Upper lobe of left lung (tissue), 6 donors: ENCODE measurements at regions not wholly inside any gene's neighbourhood (a gene's known extent, or its start where the extent isn't known, plus 50 kb on each side); places are given as distances from the start of the nearest gene placed in this dataset.

Source experiments
- ATAC-seq, 2 donors: fragments of 200-7000 bp; cut with Tn5 transposase; one replicate each; pipeline ENCODE4 v1.9.1; 2022; ENCODE audit warnings: mild to moderate bottlenecking in 2 of 2, moderate library complexity in 2 of 2; ENCODE audit not compliant: low FRiP score in 2 of 2
- DNase-seq, 2 donors: peaks; one replicate each; pipeline ENCODE4 v3.0.0-alpha.2; 2019 to 2020
- H3K27ac ChIP-seq, 4 donors: fragments of 200-600 bp; sonication (generic); one replicate each; pipeline ENCODE4 v1.5.1; 2016 to 2019
- H3K27me3 ChIP-seq, 4 donors: fragments of 200-600 bp; sonication (generic); one replicate each; pipeline ENCODE4 v1.5.1; 2017 to 2019
- H3K36me3 ChIP-seq, 4 donors: fragments of 200-600 bp; sonication (generic); one replicate each; pipeline ENCODE4 v1.5.1; 2016 to 2019
- H3K4me1 ChIP-seq, 4 donors: fragments of 200-600 bp; sonication (generic); one replicate each; pipeline ENCODE4 v1.5.1; 2018 to 2019
- H3K4me3 ChIP-seq, 4 donors: fragments of 200-600 bp; sonication (generic); one replicate each; pipeline ENCODE4 v1.5.1; 2017 to 2019; ENCODE audit warnings: mild to moderate bottlenecking in 2 of 4, moderate library complexity in 1 of 4
- H3K9me3 ChIP-seq, 4 donors: fragments of 200-600 bp; sonication (generic); one replicate each; pipeline ENCODE4 v1.5.1; 2018 to 2019
- EP300 ChIP-seq, 4 donors: sonication (generic); formaldehyde crosslinking; IDR thresholded peaks; one replicate each; pipeline ENCODE4 v1.5.1; 2017; ENCODE audit warnings: antibody characterized with exemption in 4 of 4, control low read depth in 2 of 4
- POLR2A ChIP-seq, 4 donors: fragments of 450-650 bp; IDR thresholded peaks; one replicate each; pipeline ENCODE4 v1.5.1; 2016 to 2017; ENCODE audit warnings: antibody characterized with exemption in 4 of 4, mild to moderate bottlenecking in 2 of 4
- POLR2AphosphoS5 ChIP-seq, 2 donors: sonication (generic); formaldehyde crosslinking; IDR thresholded peaks; one replicate each; pipeline ENCODE4 v1.5.1; 2017; ENCODE audit warnings: antibody characterized with exemption in 2 of 2
- WGBS, 2 donors: methylation state at CpG; one replicate each; pipeline ENCODE4 v1.1.5; 2017 to 2018; 5-methylcytosine and 5-hydroxymethylcytosine counted together
- TF ChIP-seq, protein P1 (sequence below), 6 experiments: fragments of 450-650 bp in 4 of 6; fragments of 200-600 bp in 2 of 6; sonication (generic) in 2 of 6; IDR thresholded peaks; one replicate each; pipeline ENCODE4 v1.5.1; 2016 to 2019; ENCODE audit warnings: antibody characterized with exemption in 6 of 6
- donor health status: DM: no; HTN: no; CAD: no; lungs with moderate emphysema.
- donor health status: DM: no; HTN: yes; CAD: no; lungs with severe emphysema.

DNA sequence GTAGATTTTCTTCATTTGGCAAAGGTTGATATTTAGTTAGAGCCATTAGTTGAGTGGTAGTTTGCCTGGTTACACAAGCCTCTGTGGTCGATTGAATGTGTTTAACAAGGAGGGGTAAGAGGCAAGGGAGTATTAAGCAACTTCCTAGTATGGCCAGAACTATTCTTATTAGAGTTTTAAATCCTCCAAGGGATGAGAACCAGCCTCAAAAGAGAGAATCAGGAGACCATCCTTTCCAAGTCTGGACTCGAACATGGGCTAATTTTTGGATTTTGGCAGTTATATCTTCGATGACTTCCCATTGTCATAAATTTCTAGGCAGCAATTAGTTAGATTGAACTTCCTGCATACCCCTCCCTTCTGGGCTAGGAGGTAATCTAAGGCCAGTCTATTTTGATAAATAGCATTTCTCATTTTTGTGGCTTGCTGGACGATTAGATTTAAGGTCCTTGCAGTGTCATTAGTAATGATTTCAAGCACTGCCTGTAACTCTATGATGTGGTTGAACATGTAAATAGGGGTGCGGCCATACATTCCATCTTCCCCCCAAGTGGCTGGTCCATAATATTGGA is 219.5 kb upstream of the KCND2 start:
- H3K27ac ChIP-seq: peak overlapping the region in 3 of 4 donors; percentile 31 to 64 (median 32)
- TF ChIP-seq POLR2A (IDR thresholded peaks at IDR 0.05) (no peak), EP300 (IDR thresholded peaks at IDR 0.05) (no peak), POLR2AphosphoS5 (IDR thresholded peaks at IDR 0.05) (no peak)
- TF ChIP-seq, protein P1, sequence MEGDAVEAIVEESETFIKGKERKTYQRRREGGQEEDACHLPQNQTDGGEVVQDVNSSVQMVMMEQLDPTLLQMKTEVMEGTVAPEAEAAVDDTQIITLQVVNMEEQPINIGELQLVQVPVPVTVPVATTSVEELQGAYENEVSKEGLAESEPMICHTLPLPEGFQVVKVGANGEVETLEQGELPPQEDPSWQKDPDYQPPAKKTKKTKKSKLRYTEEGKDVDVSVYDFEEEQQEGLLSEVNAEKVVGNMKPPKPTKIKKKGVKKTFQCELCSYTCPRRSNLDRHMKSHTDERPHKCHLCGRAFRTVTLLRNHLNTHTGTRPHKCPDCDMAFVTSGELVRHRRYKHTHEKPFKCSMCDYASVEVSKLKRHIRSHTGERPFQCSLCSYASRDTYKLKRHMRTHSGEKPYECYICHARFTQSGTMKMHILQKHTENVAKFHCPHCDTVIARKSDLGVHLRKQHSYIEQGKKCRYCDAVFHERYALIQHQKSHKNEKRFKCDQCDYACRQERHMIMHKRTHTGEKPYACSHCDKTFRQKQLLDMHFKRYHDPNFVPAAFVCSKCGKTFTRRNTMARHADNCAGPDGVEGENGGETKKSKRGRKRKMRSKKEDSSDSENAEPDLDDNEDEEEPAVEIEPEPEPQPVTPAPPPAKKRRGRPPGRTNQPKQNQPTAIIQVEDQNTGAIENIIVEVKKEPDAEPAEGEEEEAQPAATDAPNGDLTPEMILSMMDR (IDR thresholded peaks at IDR 0.05): no peak
- DNase-seq (no peak), ATAC-seq (peak in 1 of 2 donors; percentile 88)
- peaks cover 0 to 7% (median 2%) of the 10 kb centered on the region in 4 donors for H3K4me1 ChIP-seq
- H3K9me3 ChIP-seq: no peaks in the 10 kb centered on the region
- no peaks in the 10 kb centered on the region for H3K27me3 ChIP-seq
- WGBS, 2 donors: 37 to 47% methylated on average over 5 of the region's 5 CpGs
- H3K36me3 ChIP-seq: no peaks in the 10 kb centered on the region
- no peak overlapping the region for H3K4me3 ChIP-seq

DNA sequence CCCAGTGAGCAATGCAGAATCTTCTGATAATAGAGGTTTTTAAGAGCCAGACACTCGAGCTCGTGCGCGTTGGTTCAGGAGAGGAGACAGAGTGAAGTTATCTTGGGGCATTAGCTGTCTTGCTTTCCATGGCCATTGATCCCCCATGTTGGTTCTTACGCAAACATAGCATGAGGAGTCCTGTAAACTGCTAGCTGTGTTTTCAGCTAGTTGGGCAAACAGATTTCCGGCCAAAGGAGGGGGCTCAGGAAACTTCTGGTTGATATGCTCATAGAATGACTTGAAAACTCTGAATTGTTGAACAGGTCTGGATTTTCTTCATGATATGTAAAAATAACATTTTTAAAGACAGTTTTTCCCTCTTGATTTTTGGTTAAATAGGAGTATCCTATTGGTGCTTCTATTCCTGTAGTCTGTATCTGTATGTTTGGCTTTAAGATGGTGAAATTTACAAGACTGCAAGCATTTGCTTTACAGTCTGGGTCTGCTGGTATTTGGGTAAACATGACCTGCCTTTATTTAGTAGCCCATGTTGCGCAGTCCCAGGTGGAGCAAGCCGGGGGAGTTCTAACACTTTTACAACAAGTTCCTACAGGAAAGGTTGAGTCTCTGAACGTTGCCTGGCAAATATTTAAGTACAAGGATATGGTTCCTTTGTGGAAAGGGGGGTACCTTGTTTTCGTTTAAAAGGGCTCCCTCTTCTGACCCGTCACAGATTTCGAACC is 218.4 kb upstream of the KCND2 start:
- no peak overlapping the region for H3K4me3 ChIP-seq
- ATAC-seq (no peak), DNase-seq (no peak)
- H3K27me3 ChIP-seq: no peaks in the 10 kb centered on the region
- H3K4me1 ChIP-seq: peaks cover 0 to 7% (median 2%) of the 10 kb centered on the region in 4 donors
- H3K27ac ChIP-seq: peak overlapping the region; percentile 28 to 64 (median 32)
- WGBS, 2 donors: 86 to 91% methylated on average over 12 of the region's 12 CpGs
- no peaks in the 10 kb centered on the region for H3K9me3 ChIP-seq
- TF ChIP-seq POLR2A (IDR thresholded peaks at IDR 0.05) (no peak), EP300 (IDR thresholded peaks at IDR 0.05) (no peak), POLR2AphosphoS5 (IDR thresholded peaks at IDR 0.05) (no peak)
- TF ChIP-seq, protein P1 (IDR thresholded peaks at IDR 0.05): no peak
- H3K36me3 ChIP-seq: no peaks in the 10 kb centered on the region

DNA sequence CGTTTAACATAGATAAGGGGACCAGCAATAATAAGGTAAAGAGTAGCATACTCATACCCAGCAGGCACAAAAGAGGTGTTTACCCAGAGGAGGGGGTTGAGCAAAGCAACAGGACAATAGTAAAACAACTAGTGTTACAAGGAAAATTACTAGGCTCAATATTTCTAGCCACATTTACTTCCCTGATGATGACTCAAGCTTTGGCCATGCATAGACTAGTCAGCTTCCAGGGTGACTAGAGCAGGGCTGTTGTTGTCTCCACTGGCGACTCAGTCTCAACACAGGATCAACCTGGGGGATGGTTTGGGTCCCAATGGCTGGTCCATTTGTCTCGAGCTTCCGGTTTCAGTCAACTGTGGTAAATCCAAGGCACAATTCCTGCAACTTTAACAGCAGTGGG is 217.7 kb upstream of the KCND2 start:
- no peaks in the 10 kb centered on the region for H3K9me3 ChIP-seq
- DNase-seq: no peak
- TF ChIP-seq POLR2AphosphoS5 (IDR thresholded peaks at IDR 0.05) (no peak), EP300 (IDR thresholded peaks at IDR 0.05) (no peak), POLR2A (IDR thresholded peaks at IDR 0.05) (no peak)
- TF ChIP-seq, protein P1 (IDR thresholded peaks at IDR 0.05): no peak
- H3K4me1 ChIP-seq: peaks cover 0 to 7% (median 2%) of the 10 kb centered on the region in 4 donors
- WGBS, 2 donors: 86 to 88% methylated on average over 4 of the region's 4 CpGs
- no peak for ATAC-seq
- H3K27ac ChIP-seq: no peak overlapping the region
- H3K36me3 ChIP-seq: no peaks in the 10 kb centered on the region
- no peaks in the 10 kb centered on the region for H3K27me3 ChIP-seq
- no peak overlapping the region for H3K4me3 ChIP-seq

DNA sequence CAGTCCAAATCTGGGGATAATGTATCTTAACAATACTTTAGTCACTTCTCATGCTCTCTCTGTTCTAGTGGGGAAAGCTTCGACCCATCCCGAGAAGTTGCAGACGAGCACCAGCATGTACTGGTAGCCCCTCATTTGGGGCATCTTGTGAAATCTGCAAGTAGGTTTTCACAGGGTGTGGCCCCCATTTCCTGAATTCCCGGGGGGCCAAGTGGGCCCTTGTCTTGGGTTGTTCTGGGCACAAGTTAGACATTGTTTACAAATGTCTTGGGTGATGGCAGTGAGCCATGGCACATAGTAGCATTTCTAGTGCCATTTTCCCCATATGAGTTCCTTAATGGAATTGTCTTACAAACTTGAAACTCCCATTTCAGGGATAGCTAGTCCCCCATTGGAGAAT is 216.7 kb upstream of the KCND2 start:
- H3K36me3 ChIP-seq: no peaks in the 10 kb centered on the region
- H3K27ac ChIP-seq: no peak overlapping the region
- TF ChIP-seq EP300 (IDR thresholded peaks at IDR 0.05) (no peak), POLR2A (IDR thresholded peaks at IDR 0.05) (no peak), POLR2AphosphoS5 (IDR thresholded peaks at IDR 0.05) (no peak)
- no peaks in the 10 kb centered on the region for H3K27me3 ChIP-seq
- H3K9me3 ChIP-seq: no peaks in the 10 kb centered on the region
- H3K4me3 ChIP-seq: no peak overlapping the region
- DNase-seq (no peak), ATAC-seq (no peak)
- 72 to 79% methylated on average over 4 of the region's 4 CpGs for whole genome bisulfite sequencing, 2 donors
- H3K4me1 ChIP-seq: peaks cover 0 to 7% (median 2%) of the 10 kb centered on the region in 4 donors

DNA sequence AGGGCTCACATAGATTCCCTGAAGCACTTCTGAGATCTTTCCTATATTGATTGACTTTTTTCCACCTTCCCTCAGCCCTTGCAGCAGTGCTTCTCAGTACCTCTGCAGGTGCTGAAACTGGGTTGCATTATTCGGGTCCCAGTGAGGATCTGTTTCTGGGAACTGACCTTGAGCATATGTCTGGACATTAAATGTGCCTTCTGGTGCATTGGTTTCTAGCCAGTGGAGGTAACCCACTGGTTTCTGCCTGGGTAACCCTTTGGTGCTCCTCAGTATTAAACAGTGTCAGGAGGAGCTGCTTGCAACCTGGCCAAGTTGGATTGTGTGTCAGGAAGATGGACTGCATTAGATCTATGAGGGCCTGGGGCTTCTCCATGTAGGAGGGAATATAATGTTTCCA is 213.3 kb upstream of the KCND2 start:
- no peak for TF ChIP-seq POLR2A (IDR thresholded peaks at IDR 0.05)
- TF ChIP-seq, protein P1 (IDR thresholded peaks at IDR 0.05): no peak
- no peak for TF ChIP-seq EP300 (IDR thresholded peaks at IDR 0.05)
- TF ChIP-seq POLR2AphosphoS5 (IDR thresholded peaks at IDR 0.05): no peak
- Histone ChIP-seq H3K4me1 (peaks cover 0 to 2% (median 0%) of the 10 kb centered on the region in 4 donors), H3K4me3 (no peak overlapping the region), H3K27ac (no peak overlapping the region), H3K36me3 (no peaks in the 10 kb centered on the region), H3K9me3 (no peaks in the 10 kb centered on the region), H3K27me3 (no peaks in the 10 kb centered on the region)
- no peak for ATAC-seq
- 79 to 100% methylated on average over 1 of the region's 1 CpG for WGBS, 2 donors
- DNase-seq: no peak
